IMR-90 (cell line): ENCODE measurements at regions not wholly inside any gene's neighbourhood (a gene's known extent, or its start where the extent isn't known, plus 50 kb on each side); places are given as distances from the start of the nearest gene placed in this dataset.

ENCODE experiments used
- ATAC-seq: fragments of 200-7000 bp; cut with Tn5 transposase; 2 replicates; pipeline ENCODE4 v1.9.1; 2020; ENCODE audit warnings: low read depth, mild to moderate bottlenecking, moderate library complexity
- BruUV-seq: library from RNA; stranded (reverse); fragments of 400-500 nt; replicated peaks from 2 replicates; lab custom pipeline; 2021; lab: Mats Ljungman, UMichigan
- CTCF ChIA-PET: fragments of 300-600 bp; formaldehyde crosslinking; extraction: SDS; loops from one replicate; lab custom pipeline; 2021; ENCODE audit warnings: antibody characterized with exemption; lab: Yijun Ruan, JAX
- POLR2A ChIA-PET: fragments of 300-600 bp; sonication (Branson Sonifier 250); formaldehyde crosslinking; loops from one replicate; lab custom pipeline; 2022; ENCODE audit warnings: antibody characterized with exemption; ENCODE audit not compliant: unreplicated experiment; lab: Charles Lee
- DNase-seq: peaks from one replicate; pipeline ENCODE4 v3.0.0; 2013
- H2AFZ ChIP-seq: replicated peaks from 2 replicates; pipeline ENCODE3; 2013; ENCODE audit warnings: low read length, mild to moderate bottlenecking; ENCODE audit not compliant: poor library complexity
- H2AK5ac ChIP-seq: 2 replicates; pipeline ENCODE4 v1.6.1; 2013; ENCODE audit warnings: low read depth, low read length, inconsistent platforms
- H2AK9ac ChIP-seq: replicated peaks from 2 replicates; pipeline ENCODE3; 2013; ENCODE audit warnings: mild to moderate bottlenecking, low read depth, low read length, moderate library complexity; ENCODE audit not compliant: poor library complexity
- H2BK120ac ChIP-seq: 2 replicates; pipeline ENCODE4 v1.6.1; 2013; ENCODE audit warnings: low read depth, low read length, inconsistent platforms
- H2BK15ac ChIP-seq: 3 replicates; pipeline ENCODE4 v1.6.1; 2013; ENCODE audit warnings: low read depth, low read length, inconsistent platforms
- H2BK20ac ChIP-seq: 2 replicates; pipeline ENCODE4 v1.6.1; 2013; ENCODE audit warnings: low read depth, mild to moderate bottlenecking, inconsistent platforms, low read length, moderate library complexity
- H2BK5ac ChIP-seq: 2 replicates; pipeline ENCODE4 v1.6.1; 2013; ENCODE audit warnings: mild to moderate bottlenecking, low read depth, low read length, inconsistent platforms; ENCODE audit not compliant: poor library complexity, severe bottlenecking
- H3K14ac ChIP-seq: replicated peaks from 2 replicates; pipeline ENCODE4 v1.6.1; 2013; ENCODE audit warnings: low read depth, low read length, inconsistent platforms
- H3K18ac ChIP-seq: 2 replicates; pipeline ENCODE4 v1.6.1; 2013; ENCODE audit warnings: low read depth, low read length, control low read depth
- H3K23ac ChIP-seq: 2 replicates; pipeline ENCODE4 v1.6.1; 2013; ENCODE audit warnings: low read depth, low read length, inconsistent platforms
- H3K27ac ChIP-seq: 2 replicates; pipeline ENCODE4 v1.5.1; 2013; ENCODE audit warnings: mild to moderate bottlenecking, control low read depth, low read length; ENCODE audit not compliant: insufficient read depth
- H3K27me3 ChIP-seq: 2 replicates; pipeline ENCODE4 v1.6.1; 2013; ENCODE audit warnings: low read length; ENCODE audit not compliant: control insufficient read depth, insufficient read depth
- H3K36me3 ChIP-seq: 2 replicates; pipeline ENCODE4 v1.6.1; 2013; ENCODE audit warnings: low read length, mixed read lengths; ENCODE audit not compliant: control insufficient read depth, insufficient read depth
- H3K4ac ChIP-seq: 2 replicates; pipeline ENCODE4 v1.6.1; 2013; ENCODE audit warnings: low read depth, low read length, inconsistent platforms
- H3K4me1 ChIP-seq: 2 replicates; pipeline ENCODE4 v1.6.1; 2013; ENCODE audit warnings: low read length, mixed read lengths; ENCODE audit not compliant: control insufficient read depth, insufficient read depth
- H3K4me2 ChIP-seq: 2 replicates; pipeline ENCODE4 v1.6.1; 2013; ENCODE audit warnings: low read depth, mild to moderate bottlenecking, control low read depth, low read length, moderate library complexity
- H3K4me3 ChIP-seq: 2 replicates; pipeline ENCODE4 v1.5.1; 2013; ENCODE audit warnings: low read depth, mild to moderate bottlenecking, control low read depth, low read length, moderate library complexity; ENCODE audit not compliant: insufficient read depth
- H3K56ac ChIP-seq: 2 replicates; pipeline ENCODE4 v1.6.1; 2013; ENCODE audit warnings: low read length, inconsistent platforms; ENCODE audit not compliant: insufficient read depth; ENCODE audit errors: extremely low read depth
- H3K79me1 ChIP-seq, 2 experiments: 2 replicates each; pipeline ENCODE4 v1.6.1; 2013; ENCODE audit warnings: low read length in 2 of 2, inconsistent platforms in 1 of 2, low read depth in 1 of 2
- H3K9ac ChIP-seq: 2 replicates; pipeline ENCODE4 v1.6.1; 2013; ENCODE audit warnings: low read depth, low read length, control low read depth
- H3K9me1 ChIP-seq: 2 replicates; pipeline ENCODE4 v1.6.1; 2013; ENCODE audit warnings: low read length, inconsistent platforms; ENCODE audit not compliant: insufficient read depth
- H3K9me3 ChIP-seq: 2 replicates; pipeline ENCODE4 v1.6.1; 2013; ENCODE audit warnings: low read length; ENCODE audit not compliant: control insufficient read depth, insufficient read depth
- H4K20me1 ChIP-seq: 2 replicates; pipeline ENCODE4 v1.6.1; 2013; ENCODE audit warnings: low read length, inconsistent platforms; ENCODE audit not compliant: insufficient read depth
- H4K5ac ChIP-seq: 2 replicates; pipeline ENCODE4 v1.6.1; 2013; ENCODE audit warnings: mild to moderate bottlenecking, low read depth, low read length, control low read depth
- H4K8ac ChIP-seq, 2 experiments: 2 replicates each; pipeline ENCODE4 v1.6.1; 2013; ENCODE audit warnings: low read depth in 2 of 2, low read length in 2 of 2, control low read depth in 1 of 2, inconsistent platforms in 1 of 2
- H4K91ac ChIP-seq: 2 replicates; pipeline ENCODE4 v1.6.1; 2013; ENCODE audit warnings: low read depth, low read length, inconsistent platforms; ENCODE audit not compliant: insufficient read depth
- BHLHE40 ChIP-seq: fragments of 150-350 bp; IDR thresholded peaks from 2 replicates; pipeline ENCODE4 v1.6.1; 2016; ENCODE audit warnings: mild to moderate bottlenecking, low read depth, low read length
- CEBPB ChIP-seq: IDR thresholded peaks from 2 replicates; pipeline ENCODE4 v1.6.1; 2012; ENCODE audit warnings: low read depth, low read length, improper control_type of control experiment
- CHD1 ChIP-seq: IDR thresholded peaks from 2 replicates; pipeline ENCODE4 v1.6.1; 2012; ENCODE audit warnings: low read depth, low read length, improper control_type of control experiment
- FOS ChIP-seq: fragments of 150-350 bp; IDR thresholded peaks from 2 replicates; pipeline ENCODE4 v1.6.1; 2016; ENCODE audit warnings: low read depth, low read length
- MAFK ChIP-seq: IDR thresholded peaks from 2 replicates; pipeline ENCODE4 v1.6.1; 2012; ENCODE audit warnings: low read depth, low read length, improper control_type of control experiment
- MAZ ChIP-seq: IDR thresholded peaks from 2 replicates; pipeline ENCODE4 v1.6.1; 2012; ENCODE audit warnings: low read depth, mild to moderate bottlenecking, low read length, improper control_type of control experiment, moderate library complexity, borderline replicate concordance
- MXI1 ChIP-seq: IDR thresholded peaks from 2 replicates; pipeline ENCODE4 v1.6.1; 2012; ENCODE audit warnings: low read depth, mild to moderate bottlenecking, low read length, moderate library complexity, borderline replicate concordance
- NFE2L2 ChIP-seq: fragments of 150-350 bp; IDR thresholded peaks from 2 replicates; pipeline ENCODE4 v1.6.1; 2016; ENCODE audit warnings: low read depth, mild to moderate bottlenecking, low read length
- RAD21 ChIP-seq: IDR thresholded peaks from 2 replicates; pipeline ENCODE4 v1.6.1; 2012; ENCODE audit warnings: low read length, improper control_type of control experiment
- RFX5 ChIP-seq: IDR thresholded peaks from 2 replicates; pipeline ENCODE4 v1.8.0; 2012; ENCODE audit warnings: low read depth, mild to moderate bottlenecking, low read length, moderate library complexity
- WGBS, 2 experiments: methylation state at CpG; one replicate each; pipeline versions ENCODE4 v1.1.5 to v1.1.7; 2013; ENCODE audit warnings: missing lambda C conversion rate in 2 of 2; ENCODE audit not compliant: insufficient read length in 1 of 2; ENCODE audit errors: extremely low coverage in 2 of 2; 5-methylcytosine and 5-hydroxymethylcytosine counted together
- dilution Hi-C: fragments of 300-500 bp; cut with HindIII; formaldehyde crosslinking; loops from one replicate; pipeline ENCODE4 v1.14.3; 2018; ENCODE audit warnings: low sequenced_read_pairs; ENCODE audit not compliant: unreplicated experiment
- in situ Hi-C: fragments of 300-500 bp; cut with MboI; formaldehyde crosslinking; loops from 3 replicates; pipeline ENCODE4 v1.14.3; 2019; ENCODE audit warnings: low sequenced_read_pairs, inconsistent platforms, mixed read lengths
- intact Hi-C: fragments of 100-400 bp; cut with micrococcal nuclease; formaldehyde crosslinking; loops from 2 replicates; pipeline ENCODE4 v1.10.0; 2022
- TF ChIP-seq, protein P1 (sequence below): fragments of 150-350 bp; IDR thresholded peaks from 2 replicates; pipeline ENCODE4 v1.6.1; 2016; ENCODE audit warnings: low read depth, mild to moderate bottlenecking, low read length, moderate library complexity, borderline replicate concordance
- TF ChIP-seq, protein P2 (sequence below): conservative IDR thresholded peaks from 2 replicates; pipeline ENCODE4 v1.5.1; 2012; ENCODE audit warnings: mild to moderate bottlenecking, low read depth, low read length, improper control_type of control experiment

DNA sequence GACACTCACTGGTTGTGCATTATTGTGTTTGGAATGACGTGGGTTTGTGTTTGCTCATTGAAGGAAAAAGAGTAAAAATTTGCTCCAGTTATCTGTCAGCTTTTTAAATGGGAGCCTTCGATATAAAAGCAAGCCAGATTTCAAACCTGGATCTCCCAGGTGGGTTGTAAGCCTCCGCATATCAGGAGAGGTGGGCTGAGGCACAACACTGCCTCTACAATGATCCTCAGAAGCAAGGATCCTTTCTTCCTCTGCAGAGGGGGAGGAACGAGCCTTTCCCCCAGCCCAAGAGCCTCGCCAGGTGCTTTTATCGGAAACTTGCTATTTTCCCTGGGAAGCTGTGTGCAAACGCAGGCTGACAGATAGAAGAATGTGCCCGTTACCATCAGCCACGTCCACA, 331.0 kb upstream of the MGMT start:
- H3K9me1 ChIP-seq, result no peaks in the 10 kb centered on the region
- POLR2A ChIA-PET, result no interaction called here
- ATAC-seq (no peak), DNase-seq (no peak)
- H3K56ac ChIP-seq, result no peak overlapping the region
- intact Hi-C loops, result no loop called here
- H3K4me3 ChIP-seq, result no peak overlapping the region
- WGBS, 2 experiments, result 40% methylated on average over 2 of the region's 9 CpGs; no CpG with 5 or more reads in 1 of the 2 experiments
- H2BK5ac ChIP-seq, result no peak overlapping the region
- no peak overlapping the region for H3K9ac ChIP-seq
- H3K14ac ChIP-seq, result no peak overlapping the region
- CTCF ChIA-PET, result no interaction called here
- H2AFZ ChIP-seq, result no peak overlapping the region
- no peak overlapping the region for H2AK5ac ChIP-seq
- BruUV-seq, result no TSS peak
- no peak overlapping the region for H4K5ac ChIP-seq
- no peak overlapping the region for H3K18ac ChIP-seq
- H2AK9ac ChIP-seq, result no peak overlapping the region
- H3K23ac ChIP-seq, result no peak overlapping the region
- no peak overlapping the region for H3K27ac ChIP-seq
- H2BK15ac ChIP-seq, result no peak overlapping the region
- H3K4ac ChIP-seq, result no peak overlapping the region
- no peaks in the 10 kb centered on the region for H3K4me1 ChIP-seq
- peaks cover 11% of the 10 kb centered on the region; the same call in 1 of the 2 replicates for H3K9me3 ChIP-seq
- H3K36me3 ChIP-seq, result no peaks in the 10 kb centered on the region
- dilution Hi-C loops, result no loop called here
- TF ChIP-seq RAD21 (no peak), CEBPB (no peak), MAZ (no peak), FOS (no peak), BHLHE40 (no peak), MAFK (no peak), RFX5 (no peak), CHD1 (no peak), MXI1 (no peak), NFE2L2 (no peak)
- TF ChIP-seq, protein P1, sequence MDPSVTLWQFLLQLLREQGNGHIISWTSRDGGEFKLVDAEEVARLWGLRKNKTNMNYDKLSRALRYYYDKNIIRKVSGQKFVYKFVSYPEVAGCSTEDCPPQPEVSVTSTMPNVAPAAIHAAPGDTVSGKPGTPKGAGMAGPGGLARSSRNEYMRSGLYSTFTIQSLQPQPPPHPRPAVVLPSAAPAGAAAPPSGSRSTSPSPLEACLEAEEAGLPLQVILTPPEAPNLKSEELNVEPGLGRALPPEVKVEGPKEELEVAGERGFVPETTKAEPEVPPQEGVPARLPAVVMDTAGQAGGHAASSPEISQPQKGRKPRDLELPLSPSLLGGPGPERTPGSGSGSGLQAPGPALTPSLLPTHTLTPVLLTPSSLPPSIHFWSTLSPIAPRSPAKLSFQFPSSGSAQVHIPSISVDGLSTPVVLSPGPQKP, result no peak
- TF ChIP-seq, protein P2, sequence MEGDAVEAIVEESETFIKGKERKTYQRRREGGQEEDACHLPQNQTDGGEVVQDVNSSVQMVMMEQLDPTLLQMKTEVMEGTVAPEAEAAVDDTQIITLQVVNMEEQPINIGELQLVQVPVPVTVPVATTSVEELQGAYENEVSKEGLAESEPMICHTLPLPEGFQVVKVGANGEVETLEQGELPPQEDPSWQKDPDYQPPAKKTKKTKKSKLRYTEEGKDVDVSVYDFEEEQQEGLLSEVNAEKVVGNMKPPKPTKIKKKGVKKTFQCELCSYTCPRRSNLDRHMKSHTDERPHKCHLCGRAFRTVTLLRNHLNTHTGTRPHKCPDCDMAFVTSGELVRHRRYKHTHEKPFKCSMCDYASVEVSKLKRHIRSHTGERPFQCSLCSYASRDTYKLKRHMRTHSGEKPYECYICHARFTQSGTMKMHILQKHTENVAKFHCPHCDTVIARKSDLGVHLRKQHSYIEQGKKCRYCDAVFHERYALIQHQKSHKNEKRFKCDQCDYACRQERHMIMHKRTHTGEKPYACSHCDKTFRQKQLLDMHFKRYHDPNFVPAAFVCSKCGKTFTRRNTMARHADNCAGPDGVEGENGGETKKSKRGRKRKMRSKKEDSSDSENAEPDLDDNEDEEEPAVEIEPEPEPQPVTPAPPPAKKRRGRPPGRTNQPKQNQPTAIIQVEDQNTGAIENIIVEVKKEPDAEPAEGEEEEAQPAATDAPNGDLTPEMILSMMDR, result no peak
- H4K91ac ChIP-seq, result no peak overlapping the region
- no peak overlapping the region for H4K8ac ChIP-seq
- H2BK20ac ChIP-seq, result no peak overlapping the region
- in situ Hi-C loops, result no loop called here
- no peaks in the 10 kb centered on the region for H3K79me1 ChIP-seq
- no peak overlapping the region for H2BK120ac ChIP-seq
- no peaks in the 10 kb centered on the region for H4K20me1 ChIP-seq
- H3K4me2 ChIP-seq, result no peak overlapping the region
- H3K27me3 ChIP-seq, result no peaks in the 10 kb centered on the region; the same call in 1 of the 2 replicates
